Thyroid gland (tissue), 4 donors: ENCODE measurements at regions not wholly inside any gene's neighbourhood (a gene's known extent, or its start where the extent isn't known, plus 50 kb on each side); places are given as distances from the start of the nearest gene placed in this dataset.

ENCODE experiments used
- POLR2A ChIP-seq, 2 donors: fragments of 450-650 bp; IDR thresholded peaks; one replicate each; pipeline ENCODE4 v1.6.1; 2017; ENCODE audit warnings: antibody characterized with exemption in 2 of 2, mild to moderate bottlenecking in 2 of 2, moderate library complexity in 1 of 2
- TF ChIP-seq, protein P1 (sequence below), 6 experiments: fragments of 200-600 bp in 3 of 6; fragments of 450-650 bp in 3 of 6; sonication (generic) in 3 of 6; IDR thresholded peaks; one replicate each; pipeline ENCODE4 v1.5.1; 2016 to 2019; ENCODE audit warnings: antibody characterized with exemption in 6 of 6, mild to moderate bottlenecking in 2 of 6, inconsistent platforms in 1 of 6, moderate library complexity in 1 of 6

DNA sequence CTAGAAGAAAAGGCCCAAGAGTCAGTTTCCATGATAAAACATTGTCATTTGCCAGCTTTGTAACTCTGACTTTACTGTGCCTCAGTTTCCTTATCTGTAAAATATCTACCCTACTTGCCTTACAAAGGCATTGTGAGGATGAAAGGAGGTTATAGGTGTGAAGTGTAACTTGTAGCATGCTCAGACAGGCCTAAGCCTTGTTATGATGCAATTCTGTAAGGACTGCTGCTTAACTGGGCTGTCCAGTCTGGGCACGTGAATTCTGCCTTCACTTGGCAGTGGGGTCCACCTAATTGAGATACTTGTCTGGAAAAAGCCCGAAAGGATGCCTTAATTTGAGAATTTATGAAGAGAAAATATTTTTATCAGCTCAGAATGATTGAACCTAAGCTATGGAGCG is 114.5 kb upstream of the DYRK2 start:
- TF ChIP-seq POLR2A (IDR thresholded peaks at IDR 0.05), result no peak
- TF ChIP-seq, protein P1, sequence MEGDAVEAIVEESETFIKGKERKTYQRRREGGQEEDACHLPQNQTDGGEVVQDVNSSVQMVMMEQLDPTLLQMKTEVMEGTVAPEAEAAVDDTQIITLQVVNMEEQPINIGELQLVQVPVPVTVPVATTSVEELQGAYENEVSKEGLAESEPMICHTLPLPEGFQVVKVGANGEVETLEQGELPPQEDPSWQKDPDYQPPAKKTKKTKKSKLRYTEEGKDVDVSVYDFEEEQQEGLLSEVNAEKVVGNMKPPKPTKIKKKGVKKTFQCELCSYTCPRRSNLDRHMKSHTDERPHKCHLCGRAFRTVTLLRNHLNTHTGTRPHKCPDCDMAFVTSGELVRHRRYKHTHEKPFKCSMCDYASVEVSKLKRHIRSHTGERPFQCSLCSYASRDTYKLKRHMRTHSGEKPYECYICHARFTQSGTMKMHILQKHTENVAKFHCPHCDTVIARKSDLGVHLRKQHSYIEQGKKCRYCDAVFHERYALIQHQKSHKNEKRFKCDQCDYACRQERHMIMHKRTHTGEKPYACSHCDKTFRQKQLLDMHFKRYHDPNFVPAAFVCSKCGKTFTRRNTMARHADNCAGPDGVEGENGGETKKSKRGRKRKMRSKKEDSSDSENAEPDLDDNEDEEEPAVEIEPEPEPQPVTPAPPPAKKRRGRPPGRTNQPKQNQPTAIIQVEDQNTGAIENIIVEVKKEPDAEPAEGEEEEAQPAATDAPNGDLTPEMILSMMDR (IDR thresholded peaks at IDR 0.05), result no peak
